ENCODE measurements at regions not wholly inside any gene's neighbourhood (a gene's known extent, or its start where the extent isn't known, plus 50 kb on each side); places are given as distances from the start of the nearest gene placed in this dataset.
"Not testable (repeated sequence)": the region's sequence is repeated elsewhere in the genome, so short reads cannot be mapped to it uniquely, and the experiment has no call there.

GRCh38 chr1:60639287-60639686, 443.1 kb upstream of the NFIA start:
- no peak for DNase-seq

GRCh38 chr1:60637651-60638050, 444.7 kb upstream of the NFIA start:
- DNase-seq, result no peak

- DNase-seq, result no peak
Measured at GRCh38 chr1:60636946-60637345, 445.4 kb upstream of the NFIA start.

GRCh38 chr1:60634106-60634505, 448.3 kb upstream of the NFIA start:
- DNase-seq, result no peak

GRCh38 chr1:60622486-60622885, 459.9 kb upstream of the NFIA start:
- DNase-seq, result no peak

GRCh38 chr1:60621368-60621851, 461.0 kb upstream of the NFIA start:
- peak; percentile 80 for DNase-seq

GRCh38 chr1:60620087-60620486, 462.3 kb upstream of the NFIA start:
- DNase-seq, result no peak

- DNase-seq, result no peak
Measured at GRCh38 chr1:60619581-60619980, 462.8 kb upstream of the NFIA start.

GRCh38 chr1:60615666-60616065, 466.7 kb upstream of the NFIA start:
- no peak for DNase-seq

GRCh38 chr1:60612790-60613189, 469.6 kb upstream of the NFIA start:
- no peak for DNase-seq

GRCh38 chr1:60606921-60607320, 475.4 kb upstream of the NFIA start:
- not testable (repeated sequence) for DNase-seq

- DNase-seq, result no peak
Measured at GRCh38 chr1:60600532-60600931, 481.8 kb upstream of the NFIA start.

GRCh38 chr1:60599574-60599973, 482.8 kb upstream of the NFIA start:
- no peak for DNase-seq

- no peak for DNase-seq
Measured at GRCh38 chr1:60598041-60598910, 484.1 kb upstream of the NFIA start.

- no peak for DNase-seq
Measured at GRCh38 chr1:60596791-60597750, 485.3 kb upstream of the NFIA start.

- DNase-seq, result no peak
Measured at GRCh38 chr1:60591583-60591982, 490.8 kb upstream of the NFIA start.

GRCh38 chr1:60589916-60590315, 492.4 kb upstream of the NFIA start:
- DNase-seq, result no peak

- DNase-seq, result no peak
Measured at GRCh38 chr1:60589046-60589748, 493.2 kb upstream of the NFIA start.

- DNase-seq, result no peak
Measured at GRCh38 chr1:60584371-60584770, 498.0 kb upstream of the NFIA start.

GRCh38 chr1:60583696-60584095, 498.7 kb upstream of the NFIA start:
- DNase-seq, result no peak

GRCh38 chr1:60581455-60582220, 500.7 kb upstream of the NFIA start:
- DNase-seq, result no peak

- no peak for DNase-seq
Measured at GRCh38 chr1:60577029-60577428, 503.5 kb upstream of the C1orf87 start.

Data from NCI-H1048 (cell line).